CD4-positive, alpha-beta T cell (primary cell): ENCODE measurements at regions not wholly inside any gene's neighbourhood (a gene's known extent, or its start where the extent isn't known, plus 50 kb on each side); places are given as distances from the start of the nearest gene placed in this dataset.

Experiments
- ATAC-seq: fragments of 200-7000 bp; cut with Tn5 transposase; one replicate; pipeline ENCODE4 v1.10.0; 2022; ENCODE audit warnings: mild to moderate bottlenecking; ENCODE audit not compliant: poor library complexity
- CTCF ChIA-PET: fragments of 350-600 bp; sonication (Branson Sonifier 250); formaldehyde crosslinking; loops from one replicate; lab custom pipeline; 2021; ENCODE audit warnings: antibody characterized with exemption, inconsistent platforms; lab: Charles Lee
- POLR2A ChIA-PET: fragments of 350-600 bp; sonication (Branson Sonifier 250); formaldehyde crosslinking; loops from one replicate; lab custom pipeline; 2021; ENCODE audit warnings: antibody characterized with exemption, inconsistent platforms; lab: Charles Lee
- DNase-seq, 14 experiments: peaks; one replicate each; pipeline ENCODE4 v3.0.0-alpha.2; 2013 to 2020; ENCODE audit warnings: mixed read lengths in 2 of 14
- H3K27ac ChIP-seq, 2 donors: one replicate each; pipeline versions ENCODE4 v1.5.1 to v1.7.0; 2013; ENCODE audit warnings: low read length in 2 of 2, low read depth in 1 of 2, mild to moderate bottlenecking in 1 of 2
- H3K27me3 ChIP-seq, 2 experiments: 1 replicate in 1 of 2; 2 replicates in 1 of 2; pipeline versions ENCODE4 v1.6.1 to v1.7.0; 2013; ENCODE audit warnings: low read length in 2 of 2, control low read depth in 1 of 2, mild to moderate bottlenecking in 1 of 2, moderate library complexity in 1 of 2; ENCODE audit not compliant: insufficient read depth in 2 of 2, control insufficient read depth in 1 of 2
- H3K36me3 ChIP-seq: one replicate; pipeline ENCODE4 v1.6.1; 2013; ENCODE audit warnings: low read length, control low read depth; ENCODE audit not compliant: insufficient read depth
- H3K4me1 ChIP-seq: one replicate; pipeline ENCODE4 v1.6.1; 2013; ENCODE audit warnings: low read length, control low read depth; ENCODE audit not compliant: insufficient read depth
- H3K4me3 ChIP-seq: one replicate; pipeline ENCODE4 v1.5.1; 2013; ENCODE audit warnings: mild to moderate bottlenecking, low read length, moderate library complexity
- H3K9me3 ChIP-seq, 2 experiments: 1 replicate in 1 of 2; 2 replicates in 1 of 2; pipeline versions ENCODE4 v1.6.1 to v1.7.0; 2013; ENCODE audit warnings: low read length in 2 of 2, mild to moderate bottlenecking in 2 of 2, control low read depth in 1 of 2, moderate library complexity in 1 of 2; ENCODE audit not compliant: control insufficient read depth in 1 of 2, insufficient read depth in 1 of 2
- H3K27ac Mint-ChIP-seq: one replicate; pipeline ENCODE4 v1.8.0; 2020; ENCODE audit warnings: mixed read lengths
- H3K27me3 Mint-ChIP-seq: one replicate; pipeline ENCODE4 v1.8.0; 2021; ENCODE audit warnings: mixed read lengths
- H3K36me3 Mint-ChIP-seq: one replicate; pipeline ENCODE4 v1.8.0; 2021; ENCODE audit warnings: low read depth, mixed read lengths
- H3K4me1 Mint-ChIP-seq: one replicate; pipeline ENCODE4 v1.8.0; 2021; ENCODE audit warnings: low read depth, mixed read lengths
- H3K4me3 Mint-ChIP-seq: one replicate; pipeline ENCODE4 v1.8.0; 2020; ENCODE audit warnings: mild to moderate bottlenecking, mixed read lengths
- H3K9me3 Mint-ChIP-seq: one replicate; pipeline ENCODE4 v1.8.0; 2020; ENCODE audit warnings: mixed read lengths
- CTCF ChIP-seq: fragments of 200-600 bp; IDR thresholded peaks from one replicate; pipeline ENCODE4 v1.8.0; 2022; ENCODE audit warnings: antibody characterized with exemption, mild to moderate bottlenecking
- intact Hi-C, 2 experiments: fragments of 100-400 bp; cut with DNase I in 1 of 2; cut with micrococcal nuclease in 1 of 2; formaldehyde crosslinking; loops; one replicate each; pipeline versions ENCODE4 v1.15.1 to v1.9.0; 2023 to 2025; cut with DNase I, micrococcal nuclease

- Histone ChIP-seq H3K9me3 (peaks cover 0 to 3% of the 10 kb centered on the region in 2 experiments), H3K4me1 (no peaks in the 10 kb centered on the region), H3K36me3 (no peaks in the 10 kb centered on the region), H3K27ac (no peak overlapping the region), H3K27me3 (no peaks in the 10 kb centered on the region), H3K4me3 (no peak overlapping the region)
- no peak for ATAC-seq
- H3K4me1 Mint-ChIP-seq: no peaks in the 10 kb centered on the region
- no peak for TF ChIP-seq CTCF
- ChIA-PET CTCF (no interaction called here), POLR2A (no interaction called here)
- no peaks in the 10 kb centered on the region for H3K36me3 Mint-ChIP-seq
- no peak overlapping the region for H3K4me3 Mint-ChIP-seq
- peaks cover 4% of the 10 kb centered on the region for H3K27me3 Mint-ChIP-seq
- intact Hi-C loops: no loop called here
- H3K27ac Mint-ChIP-seq: no peak overlapping the region
- no peak for DNase-seq
- H3K9me3 Mint-ChIP-seq: no peaks in the 10 kb centered on the region
These were observed 407.3 kb downstream of the NXPE2 start for GRCh38 chr11:115085461-115086210.

- Mint-ChIP-seq H3K4me3 (no peak overlapping the region), H3K36me3 (no peaks in the 10 kb centered on the region), H3K27ac (no peak overlapping the region), H3K27me3 (peaks cover 4% of the 10 kb centered on the region), H3K9me3 (no peaks in the 10 kb centered on the region), H3K4me1 (no peaks in the 10 kb centered on the region)
- ATAC-seq (no peak), DNase-seq (no peak)
- no peak overlapping the region for H3K4me3 ChIP-seq
- no peaks in the 10 kb centered on the region for H3K4me1 ChIP-seq
- H3K27ac ChIP-seq: no peak overlapping the region
- H3K9me3 ChIP-seq: peaks cover 0 to 3% of the 10 kb centered on the region in 2 experiments
- H3K36me3 ChIP-seq: no peaks in the 10 kb centered on the region
- intact Hi-C loops: no loop called here
- H3K27me3 ChIP-seq: no peaks in the 10 kb centered on the region
- ChIA-PET CTCF (no interaction called here), POLR2A (no interaction called here)
- TF ChIP-seq CTCF: no peak
These were observed 409.5 kb downstream of the NXPE2 start for GRCh38 chr11:115087791-115088190.

GRCh38 chr11:115092516-115092915 is 411.7 kb downstream of the CADM1 start:
- CTCF ChIA-PET: no interaction called here
- H3K4me3 Mint-ChIP-seq: no peak overlapping the region

More at GRCh38 chr11:115092516-115092915, 411.7 kb downstream of the CADM1 start:
- no peaks in the 10 kb centered on the region for H3K36me3 ChIP-seq
- ATAC-seq (no peak), DNase-seq (no peak)
- no peaks in the 10 kb centered on the region for H3K27me3 ChIP-seq
- Mint-ChIP-seq H3K27ac (no peak overlapping the region), H3K9me3 (no peaks in the 10 kb centered on the region), H3K36me3 (no peaks in the 10 kb centered on the region), H3K27me3 (no peaks in the 10 kb centered on the region), H3K4me1 (no peaks in the 10 kb centered on the region)
- no peak overlapping the region for H3K27ac ChIP-seq
- H3K4me3 ChIP-seq: no peak overlapping the region
- no peak for TF ChIP-seq CTCF
- peaks cover 0 to 3% of the 10 kb centered on the region in 2 experiments for H3K9me3 ChIP-seq
- no peaks in the 10 kb centered on the region for H3K4me1 ChIP-seq
- intact Hi-C loops: no loop called here
- POLR2A ChIA-PET: no interaction called here
